Endometrial microvascular endothelial cells (primary cell): ENCODE measurements at regions not wholly inside any gene's neighbourhood (a gene's known extent, or its start where the extent isn't known, plus 50 kb on each side); places are given as distances from the start of the nearest gene placed in this dataset.

Experiments used
- in situ Hi-C: cut with HindIII; loops from 2 replicates; pipeline ENCODE4 v1.10.0; 2017; ENCODE audit warnings: low sequenced_read_pairs, low pct_unique_long_range_greater_than_20kb; ENCODE audit errors: inconsistent ontology term

DNA sequence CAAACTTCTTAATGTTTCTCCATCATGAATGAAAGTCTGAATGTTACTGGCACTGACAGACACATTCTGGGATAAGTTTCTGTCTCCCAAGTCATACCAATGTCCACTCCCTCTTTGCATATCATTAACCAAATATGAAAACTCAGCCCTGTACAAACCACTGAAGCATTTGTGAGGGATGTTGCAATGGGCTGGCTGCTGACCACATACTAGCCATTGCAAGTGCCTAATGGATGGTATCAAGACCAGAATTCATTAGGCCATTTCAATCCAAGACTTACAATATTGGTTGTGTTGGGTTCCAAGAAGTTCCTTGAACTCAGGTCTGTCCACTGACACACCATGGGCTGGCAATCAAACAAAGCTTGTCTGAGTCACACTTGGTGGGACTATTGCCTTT lies 73.8 kb downstream of the CBLN2 start:
- in situ Hi-C loops = no loop called here

GRCh38 chr18:72468021-72468710 lies 76.0 kb downstream of the CBLN2 start:
- in situ Hi-C loops = no loop called here

DNA sequence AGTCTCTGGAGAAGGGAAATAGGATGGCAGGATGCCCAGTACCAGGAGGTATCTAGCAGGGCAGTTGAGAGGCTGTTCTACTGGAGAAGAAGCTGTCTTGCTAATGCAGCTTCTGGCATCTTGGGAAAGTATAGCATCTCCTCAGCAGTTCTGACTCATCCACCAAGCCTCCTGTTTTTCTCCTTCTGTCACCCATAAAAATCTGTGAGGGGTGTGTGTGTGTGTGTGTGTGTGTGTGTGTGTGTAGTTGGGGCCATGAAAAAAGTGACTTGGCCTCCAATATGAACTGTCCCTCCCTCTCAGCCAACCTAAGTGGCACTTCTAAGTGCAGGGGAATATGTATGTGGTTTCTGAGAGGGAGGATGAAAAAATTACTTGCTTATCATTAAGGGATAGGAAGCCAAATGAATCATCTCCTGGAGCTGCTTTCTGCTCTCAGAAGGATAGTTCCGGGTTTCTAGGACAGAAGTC lies 83.9 kb downstream of the CBLN2 start:
- in situ Hi-C loops = no loop called here

DNA sequence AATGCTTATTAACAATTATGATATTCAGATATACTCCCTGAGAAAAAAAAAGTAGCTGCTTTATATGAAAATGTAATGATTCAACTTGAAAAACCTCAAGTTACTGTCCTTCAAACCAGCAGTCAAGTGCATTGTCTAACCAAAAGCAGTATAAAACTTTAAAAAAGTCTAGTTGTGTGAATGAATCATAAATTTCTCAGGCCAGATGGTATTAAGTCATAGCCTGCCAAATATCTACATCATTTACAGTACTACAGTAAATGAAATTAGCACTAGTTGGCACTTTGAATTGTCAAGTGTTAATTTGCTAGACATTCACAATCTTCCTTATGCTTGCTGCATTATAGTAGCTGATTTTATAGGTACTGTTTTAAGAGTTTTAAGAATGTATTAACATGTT lies 85.9 kb downstream of the CBLN2 start:
- in situ Hi-C loops = no loop called here

GRCh38 chr18:72456802-72457201 lies 87.3 kb downstream of the CBLN2 start:
- in situ Hi-C loops = no loop called here

- in situ Hi-C loops = no loop called here
These were observed 91.8 kb downstream of the CBLN2 start for GRCh38 chr18:72452328-72452727.

DNA sequence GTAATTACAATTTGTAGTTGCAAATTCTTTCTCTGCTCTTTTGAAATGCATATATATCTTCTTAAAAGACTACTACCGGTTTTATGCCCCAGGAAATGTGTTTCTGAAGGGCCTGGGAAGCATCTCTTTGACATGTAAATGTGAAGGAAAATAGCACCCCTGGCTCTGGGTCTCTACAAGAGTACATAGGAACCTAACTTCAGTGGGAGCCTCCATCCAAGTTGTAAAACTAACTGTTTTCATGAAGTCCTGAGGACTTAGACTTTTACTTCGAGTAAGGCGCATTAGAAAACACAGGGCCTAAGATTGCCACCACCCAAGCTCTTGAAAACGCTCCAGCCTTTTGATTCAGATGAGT lies 99.4 kb downstream of the CBLN2 start:
- in situ Hi-C loops = no loop called here

GRCh38 chr18:72444111-72444797 lies 99.9 kb downstream of the CBLN2 start:
- in situ Hi-C loops = no loop called here

DNA sequence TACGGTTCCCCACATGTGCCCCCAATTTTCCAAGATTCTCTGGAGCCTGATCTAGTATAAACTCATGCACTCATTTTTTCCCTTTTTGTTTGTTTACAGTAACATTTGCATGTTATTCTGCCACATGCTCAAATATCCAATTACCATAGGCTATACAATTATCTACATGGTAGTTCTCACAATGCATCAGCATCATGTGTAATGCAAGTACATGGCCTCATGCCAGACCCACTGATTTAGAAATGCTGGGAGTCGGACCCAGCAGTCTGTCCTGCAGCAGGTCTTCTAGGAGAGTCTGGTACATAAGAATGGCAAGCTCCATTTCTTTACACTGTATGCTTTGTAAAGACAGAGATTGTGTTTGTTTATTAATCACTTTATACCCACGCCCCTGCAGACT lies 107.7 kb downstream of the CBLN2 start:
- in situ Hi-C loops = no loop called here

- in situ Hi-C loops = no loop called here
These were observed 110.4 kb downstream of the CBLN2 start for GRCh38 chr18:72433756-72434155.

GRCh38 chr18:72427721-72428120 lies 116.4 kb downstream of the CBLN2 start:
- in situ Hi-C loops = no loop called here

DNA sequence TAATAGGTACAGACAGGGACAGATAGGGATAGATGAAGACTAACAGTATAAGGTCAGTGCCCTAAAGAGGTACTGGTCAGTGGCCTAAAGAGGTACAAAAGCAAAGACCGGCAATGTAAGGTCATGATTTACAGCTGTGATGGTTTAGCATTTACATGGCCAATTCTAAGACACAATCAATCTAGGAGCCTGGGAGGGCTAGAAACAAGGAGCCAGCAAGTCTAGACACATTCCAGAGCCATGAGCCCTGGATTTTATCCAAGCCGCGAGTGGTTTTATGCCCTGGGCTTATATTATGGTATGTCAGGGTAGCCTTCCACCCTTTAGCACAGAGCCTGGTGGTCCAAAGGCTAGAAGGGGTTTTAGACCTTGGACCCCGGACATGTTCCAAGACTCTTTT lies 124.2 kb downstream of the CBLN2 start:
- in situ Hi-C loops = no loop called here

- in situ Hi-C loops = no loop called here
These were observed 131.2 kb downstream of the CBLN2 start for GRCh38 chr18:72412927-72413326.

- in situ Hi-C loops = no loop called here
These were observed 132.9 kb downstream of the CBLN2 start for GRCh38 chr18:72411261-72411660.

DNA sequence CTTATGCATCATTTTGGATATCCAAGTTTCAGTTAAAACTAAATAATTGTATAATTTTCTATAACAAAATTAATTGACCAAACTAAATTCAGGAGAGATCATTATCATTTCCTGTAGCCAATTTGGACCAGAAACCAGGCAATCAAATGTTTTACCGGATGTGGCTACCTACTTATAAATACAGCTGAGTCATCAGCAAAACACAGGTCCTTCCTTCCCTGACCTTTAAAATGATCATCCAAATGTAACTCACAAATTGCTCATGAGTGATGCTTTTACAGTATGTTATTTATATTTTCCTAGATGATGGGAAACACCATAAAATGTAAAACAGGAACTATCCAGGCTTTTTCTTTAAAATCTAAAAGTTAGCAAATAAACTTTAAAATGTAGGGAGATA lies 133.7 kb downstream of the CBLN2 start:
- in situ Hi-C loops = no loop called here

DNA sequence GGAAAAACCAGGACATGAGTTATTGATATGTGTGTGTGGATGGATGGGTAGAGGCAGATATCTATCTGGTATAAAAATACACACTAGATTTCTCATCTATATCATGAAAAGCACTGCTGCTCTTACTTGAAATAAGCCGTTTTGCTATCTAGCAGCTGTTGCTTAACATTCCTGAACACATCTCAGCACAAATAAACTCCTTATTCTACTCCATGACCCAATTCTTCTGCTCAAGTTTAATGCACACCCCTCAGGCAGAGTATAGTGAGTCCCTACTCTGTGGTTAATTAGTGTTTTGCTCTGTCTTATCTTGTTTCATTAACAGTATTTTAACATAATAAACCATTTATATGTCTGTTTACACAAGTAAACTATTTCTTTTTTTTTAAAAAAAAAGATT lies 134.2 kb downstream of the CBLN2 start:
- in situ Hi-C loops = no loop called here

DNA sequence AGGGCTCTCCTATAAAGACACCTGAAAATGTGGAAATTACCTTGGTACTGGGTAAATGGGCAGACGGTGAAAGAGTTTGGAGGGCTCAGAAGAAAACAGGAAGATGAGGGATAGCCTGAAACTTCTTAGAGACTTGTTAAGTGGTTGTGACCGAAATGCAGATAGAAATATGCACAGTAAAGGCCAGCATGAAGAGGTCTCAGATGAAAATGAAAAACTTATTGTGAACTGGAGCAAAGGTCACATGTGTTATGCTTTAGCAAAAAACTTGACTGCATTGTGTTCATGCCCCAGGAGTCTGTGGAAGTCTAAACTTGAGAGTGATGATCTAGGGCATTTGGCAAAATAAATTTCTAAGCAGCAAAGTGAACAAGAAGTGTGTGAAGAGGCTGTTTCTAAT lies 137.1 kb downstream of the CBLN2 start:
- in situ Hi-C loops = no loop called here

- in situ Hi-C loops = no loop called here
These were observed 152.2 kb downstream of the CBLN2 start for GRCh38 chr18:72391951-72392350.

- in situ Hi-C loops = no loop called here
These were observed 152.7 kb downstream of the CBLN2 start for GRCh38 chr18:72391427-72391826.

DNA sequence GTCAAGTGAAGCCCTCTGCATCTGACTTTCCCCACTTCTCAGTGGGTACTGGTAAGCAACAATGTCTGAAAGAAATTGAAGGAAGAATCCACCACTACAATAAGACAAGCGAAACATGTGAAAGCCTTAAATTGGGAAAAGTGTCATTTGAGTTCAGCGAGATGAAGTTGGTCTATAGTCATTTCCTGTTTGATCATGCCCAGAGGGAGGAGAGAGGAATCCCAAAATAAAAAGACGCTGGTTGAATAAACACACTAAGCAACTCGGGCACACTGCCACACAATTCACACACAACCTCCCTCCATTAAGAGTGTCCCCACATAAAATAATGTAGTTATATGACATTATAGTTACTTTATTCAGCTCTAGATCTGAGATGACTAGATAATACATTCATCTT lies 166.1 kb downstream of the CBLN2 start:
- in situ Hi-C loops = no loop called here

GRCh38 chr18:72376256-72376655 lies 167.9 kb downstream of the CBLN2 start:
- in situ Hi-C loops = no loop called here
